Right lung (tissue), 2 donors: ENCODE measurements at regions not wholly inside any gene's neighbourhood (a gene's known extent, or its start where the extent isn't known, plus 50 kb on each side); places are given as distances from the start of the nearest gene placed in this dataset.
A peak's percentile ranks its signal among the peaks of the same experiment; 100 is the strongest.

Experiments used
- DNase-seq, 2 donors: peaks; one replicate each; pipeline ENCODE4 v3.0.0-alpha.2; 2013

- no peak for DNase-seq
These were observed 119.7 kb downstream of the CD47 start for GRCh38 chr3:107970993-107971580.

DNA sequence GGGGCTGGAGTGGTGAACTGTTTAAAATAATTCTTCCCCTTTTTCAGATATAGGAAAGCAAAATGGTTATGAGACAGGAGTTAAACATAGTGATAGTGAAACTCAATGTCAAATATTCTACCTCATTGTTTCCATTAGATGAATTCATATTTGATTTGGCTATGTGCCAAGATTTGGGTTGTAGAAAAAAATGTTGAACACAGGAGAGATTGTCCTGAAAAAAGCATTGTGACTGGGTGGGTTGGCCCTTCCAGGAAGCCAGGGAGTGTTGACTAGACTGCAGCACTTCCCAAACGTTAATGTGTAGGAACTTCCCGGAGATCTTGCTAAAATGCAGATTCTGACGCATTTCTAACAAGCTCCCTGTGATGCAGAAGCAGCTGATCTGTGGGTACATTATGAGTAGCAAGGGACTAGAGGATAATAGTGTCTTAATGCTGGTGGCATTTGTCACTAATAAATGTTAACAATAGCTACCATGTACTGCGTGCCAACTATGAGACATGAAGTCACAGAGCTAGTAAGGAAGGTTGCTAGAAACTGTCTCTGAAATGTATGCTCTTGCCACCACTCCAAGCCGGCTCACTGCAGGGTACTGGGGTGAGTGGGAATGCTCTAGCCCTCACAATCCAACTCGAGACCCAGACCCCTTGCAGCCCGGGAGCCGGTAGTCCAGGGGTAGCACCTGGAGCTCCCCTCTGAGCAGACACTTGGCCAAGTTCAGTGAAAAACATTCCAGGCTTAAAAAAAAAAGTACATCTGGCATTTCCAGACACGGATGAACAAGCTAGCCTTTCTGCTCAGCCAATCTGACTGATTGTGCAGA, 120.6 kb downstream of the CD47 start:
- DNase-seq, result no peak

DNA sequence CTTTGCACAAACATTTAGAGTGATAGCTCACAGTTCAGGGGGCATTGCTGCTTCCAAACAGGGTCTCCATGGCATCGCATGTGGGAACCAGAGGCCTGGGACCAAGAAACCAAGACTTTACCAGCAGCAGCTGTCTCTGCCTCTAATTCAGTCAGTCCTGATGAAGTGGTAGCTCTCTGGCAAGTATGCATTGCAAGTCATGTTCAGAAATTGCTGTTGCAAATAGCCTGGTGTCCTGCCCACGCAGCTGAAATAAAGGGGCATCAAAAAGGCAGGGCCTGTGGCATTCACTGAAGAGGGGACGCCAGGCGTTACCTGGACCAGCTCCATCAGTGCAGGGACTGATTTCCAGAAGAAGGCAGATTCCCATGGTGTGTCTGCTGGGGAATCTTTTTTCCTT, 121.3 kb downstream of the CD47 start:
- no peak for DNase-seq

- DNase-seq, result no peak
These were observed 124.6 kb downstream of the CD47 start for GRCh38 chr3:107966276-107966675.

DNA sequence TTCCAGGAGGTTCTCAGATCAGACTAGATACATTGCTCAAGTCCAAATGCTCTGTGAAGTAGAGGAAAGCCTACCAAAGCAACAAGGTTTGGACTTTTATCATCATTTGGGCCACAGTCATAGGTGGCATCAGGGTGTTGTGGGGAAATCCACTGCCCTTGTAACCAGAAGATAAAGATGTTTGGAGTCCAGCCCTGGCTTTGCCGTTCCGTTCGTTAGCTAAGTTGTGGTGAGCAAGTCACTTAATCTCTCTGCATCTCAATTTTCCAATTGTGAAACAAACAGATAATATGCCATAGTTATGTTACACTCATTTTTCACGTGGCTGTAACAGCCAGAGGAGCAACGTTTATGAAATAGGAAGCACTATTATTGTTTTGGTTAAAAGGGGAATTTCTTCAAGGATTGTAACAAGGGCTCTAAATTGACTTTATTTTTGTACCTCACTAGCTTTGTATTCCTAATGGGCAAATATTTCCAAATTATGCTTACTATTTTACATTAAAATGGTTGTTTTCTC, 125.6 kb downstream of the CD47 start:
- no peak for DNase-seq

- DNase-seq, result no peak
These were observed 127.2 kb downstream of the CD47 start for GRCh38 chr3:107963581-107963980.

DNA sequence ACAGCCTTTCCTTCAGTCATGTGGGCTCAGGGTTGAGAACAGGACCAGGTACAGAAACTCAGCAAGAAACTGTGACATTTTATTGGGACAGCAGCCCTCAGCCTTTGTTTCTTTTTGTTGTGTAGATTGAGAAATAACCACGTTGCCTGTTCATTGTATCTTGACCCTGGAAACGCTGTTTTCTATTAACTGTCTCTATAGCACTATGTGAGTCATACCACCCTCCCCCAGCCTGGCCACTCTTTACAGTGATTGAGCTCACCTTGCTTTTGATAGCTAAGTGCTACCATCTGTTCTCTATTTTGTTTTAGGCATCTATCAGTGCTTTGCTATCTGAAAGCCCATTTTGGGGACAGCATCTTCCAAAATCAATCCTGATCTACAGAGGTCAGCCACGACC, 127.9 kb downstream of the CD47 start:
- DNase-seq, result no peak

DNA sequence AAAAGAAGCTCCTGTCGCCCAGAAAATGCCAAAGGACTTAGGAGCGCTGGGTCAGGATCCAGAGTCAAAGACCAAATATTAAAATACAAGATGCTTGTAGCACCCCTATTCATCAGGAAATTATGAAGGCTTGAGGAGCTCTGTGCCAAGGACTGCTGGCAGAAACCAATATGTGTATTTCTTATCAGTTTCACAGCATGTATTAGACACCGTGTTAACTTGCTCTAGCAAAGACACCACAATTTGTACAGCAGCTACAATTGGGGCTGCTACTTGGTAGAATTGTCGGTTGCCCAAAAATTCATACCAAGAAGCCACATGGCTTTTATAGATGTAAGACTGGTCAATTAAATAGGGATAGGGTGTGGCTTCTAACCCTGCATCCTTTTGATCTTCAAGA, 128.8 kb downstream of the CD47 start:
- no peak for DNase-seq

DNA sequence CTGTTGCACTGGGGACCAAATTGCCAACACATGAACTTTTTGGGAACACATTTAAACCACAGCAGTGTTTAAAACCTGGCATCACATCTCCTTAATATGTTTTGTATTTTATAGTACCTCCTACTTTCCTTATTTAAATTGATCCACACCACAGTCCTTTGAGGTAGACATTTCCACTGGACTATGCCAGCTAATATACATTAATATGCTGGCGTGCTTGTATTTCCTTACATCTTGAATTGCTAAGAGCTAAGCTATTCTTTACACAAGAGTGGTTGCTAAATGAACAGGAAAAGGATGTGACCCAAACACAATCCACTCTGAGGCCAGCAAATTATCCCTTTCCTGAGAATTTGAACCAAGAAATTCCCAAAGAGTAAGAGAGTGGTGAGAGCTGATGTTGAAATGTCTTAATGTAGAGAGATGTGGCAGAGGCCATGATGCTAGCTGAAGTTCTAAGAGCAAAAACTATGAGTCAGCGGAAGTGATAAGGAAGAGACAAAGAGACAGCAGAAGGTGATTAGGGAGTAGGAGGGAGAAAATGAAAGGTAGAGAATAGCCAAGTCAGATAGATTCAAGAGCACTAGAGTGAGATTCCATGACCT, 131.2 kb downstream of the CD47 start:
- no peak for DNase-seq

DNA sequence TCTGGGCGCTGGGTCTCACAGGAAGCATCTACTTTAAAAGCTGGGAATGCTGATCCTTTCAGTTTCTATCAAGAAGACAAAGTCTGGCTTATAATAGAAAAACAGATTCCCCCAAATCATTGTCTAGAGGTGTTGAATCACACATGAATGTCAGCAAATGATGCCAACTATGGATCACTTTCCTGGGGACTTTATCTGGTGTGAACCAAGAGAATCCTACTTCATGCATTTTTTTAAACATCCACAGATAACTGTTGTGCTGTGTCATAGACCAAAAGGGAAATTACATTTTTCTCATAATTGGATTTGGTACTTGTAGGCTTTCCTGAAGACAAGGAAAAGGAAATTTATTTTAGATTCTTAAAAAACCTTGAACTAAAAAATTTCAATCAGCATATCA, 132.7 kb downstream of the CD47 start:
- no peak for DNase-seq

- peak; percentile 83 to 87 for DNase-seq
These were observed 133.6 kb downstream of the CD47 start for GRCh38 chr3:107956991-107957900.

- no peak for DNase-seq
These were observed 136.0 kb downstream of the CD47 start for GRCh38 chr3:107954845-107955244.

DNA sequence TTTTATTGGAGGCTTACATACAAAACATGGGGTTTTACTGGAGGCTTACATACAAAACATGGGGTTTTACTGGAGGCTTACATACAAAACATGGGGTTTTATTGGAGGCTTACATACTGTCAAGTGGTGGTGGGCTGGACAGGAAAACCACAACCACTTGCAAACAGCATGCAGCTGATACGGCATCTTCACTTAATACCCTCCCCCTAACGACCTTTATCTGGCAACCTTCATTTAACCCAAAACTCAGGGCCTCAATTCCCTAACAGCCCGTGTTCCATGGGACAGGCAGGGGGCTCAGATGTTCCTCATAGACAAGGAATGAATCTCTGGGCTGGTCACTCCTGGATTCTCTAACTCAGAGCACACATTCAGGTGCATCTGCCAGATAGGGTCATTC, 137.1 kb downstream of the CD47 start:
- no peak for DNase-seq

DNA sequence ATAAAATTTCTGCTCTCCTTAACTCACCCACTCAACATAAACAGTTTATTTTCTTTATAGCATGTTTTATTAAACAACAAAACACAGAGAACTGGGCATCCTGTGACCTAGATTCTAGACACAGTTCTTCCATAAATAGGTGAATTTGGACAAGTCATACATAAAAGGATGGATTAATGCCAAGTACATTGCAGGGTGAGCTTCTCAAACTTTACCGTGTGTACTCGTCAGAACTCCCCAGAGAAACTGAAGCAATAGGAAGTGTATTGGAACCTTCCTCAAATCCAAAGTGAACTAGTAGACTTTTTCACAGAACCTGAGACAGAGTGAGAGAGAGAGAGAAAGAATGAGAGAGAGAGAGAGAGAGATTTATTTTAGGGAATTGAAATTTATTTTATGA, 139.7 kb downstream of the CD47 start:
- no peak for DNase-seq

GRCh38 chr3:107950417-107950816, 140.4 kb downstream of the CD47 start:
- DNase-seq, result no peak

DNA sequence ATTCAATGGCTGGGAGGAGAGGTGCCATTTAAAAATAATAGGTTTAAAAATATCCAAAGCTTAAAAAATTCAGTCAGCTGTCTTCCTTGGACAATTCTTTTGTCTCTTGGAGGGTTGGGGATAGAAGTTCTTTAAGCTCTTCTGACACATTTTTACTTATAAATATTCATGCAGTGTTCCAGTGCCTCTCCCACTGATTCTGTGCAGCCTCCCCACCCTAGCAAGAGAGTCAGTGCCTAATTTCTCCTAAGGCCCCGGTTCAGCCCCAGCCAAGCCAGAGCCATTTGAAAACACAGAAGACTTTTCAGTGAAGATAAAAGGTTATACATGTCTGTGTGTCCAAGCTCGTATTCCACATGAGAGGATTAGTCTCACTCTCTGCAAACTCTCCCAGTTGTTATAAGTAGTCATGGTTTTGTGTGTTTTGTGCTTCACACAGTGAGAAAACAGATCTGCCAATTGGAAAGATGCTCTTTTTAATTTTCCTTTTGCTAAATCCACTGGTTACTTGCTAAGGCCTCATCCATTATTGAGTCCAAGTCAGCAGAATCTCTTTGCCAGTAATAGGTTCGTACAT, 141.3 kb downstream of the CD47 start:
- no peak for DNase-seq

GRCh38 chr3:107947203-107947602, 143.6 kb downstream of the CD47 start:
- DNase-seq, result no peak

DNA sequence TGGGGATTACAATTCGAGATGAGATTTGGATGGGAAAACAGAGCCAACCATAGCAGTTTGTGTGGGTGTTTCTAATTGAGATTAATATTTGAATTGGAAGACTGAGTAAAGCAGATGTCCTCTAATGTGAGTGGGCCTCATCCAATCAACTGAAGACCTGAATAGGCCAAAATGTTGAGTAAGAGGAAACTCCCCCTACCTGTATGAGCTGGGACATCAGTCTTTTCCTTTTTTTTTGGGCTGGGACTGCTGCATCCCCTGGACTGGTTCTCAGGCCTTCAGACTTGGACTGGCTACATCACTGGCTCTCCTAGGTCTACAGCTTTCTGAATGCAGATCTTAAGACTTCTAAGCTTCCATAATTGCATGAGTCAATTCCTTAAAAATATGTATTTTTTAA, 144.1 kb downstream of the CD47 start:
- no peak for DNase-seq

GRCh38 chr3:107945417-107946094, 145.3 kb downstream of the CD47 start:
- no peak for DNase-seq

- DNase-seq, result no peak
These were observed 146.9 kb downstream of the CD47 start for GRCh38 chr3:107943786-107944523.
